SIG-M5 treated with dmso at 0.1 percent for 504 hours (cell line): ENCODE measurements at regions not wholly inside any gene's neighbourhood (a gene's known extent, or its start where the extent isn't known, plus 50 kb on each side); places are given as distances from the start of the nearest gene placed in this dataset.

Experiments
- DNase-seq: peaks from one replicate; lab custom pipeline; 2025; ENCODE audit not compliant: unreplicated experiment; lab: John Stamatoyannopoulos, UW

DNA sequence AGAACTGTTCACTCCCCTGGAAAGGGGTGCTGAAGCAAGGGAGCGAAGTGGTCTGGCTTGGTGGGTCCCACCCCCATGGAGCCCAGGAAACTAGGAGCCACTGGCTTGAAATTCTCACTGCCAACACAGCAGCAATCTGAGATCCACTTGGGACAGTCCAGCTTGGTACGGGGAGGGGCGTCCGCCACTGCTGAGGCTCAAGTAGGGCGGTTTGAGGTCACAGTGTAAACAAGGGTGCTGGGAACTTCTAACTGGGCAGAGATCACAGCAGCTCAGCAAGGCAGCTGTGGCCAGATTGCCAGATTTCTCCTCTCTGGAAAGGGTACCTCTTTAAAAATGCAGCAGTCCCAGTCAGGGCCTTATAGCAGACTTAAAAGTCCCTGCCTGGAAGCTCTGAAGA is 53.9 kb upstream of the GALNTL6 start:
- DNase-seq, result no peak

DNA sequence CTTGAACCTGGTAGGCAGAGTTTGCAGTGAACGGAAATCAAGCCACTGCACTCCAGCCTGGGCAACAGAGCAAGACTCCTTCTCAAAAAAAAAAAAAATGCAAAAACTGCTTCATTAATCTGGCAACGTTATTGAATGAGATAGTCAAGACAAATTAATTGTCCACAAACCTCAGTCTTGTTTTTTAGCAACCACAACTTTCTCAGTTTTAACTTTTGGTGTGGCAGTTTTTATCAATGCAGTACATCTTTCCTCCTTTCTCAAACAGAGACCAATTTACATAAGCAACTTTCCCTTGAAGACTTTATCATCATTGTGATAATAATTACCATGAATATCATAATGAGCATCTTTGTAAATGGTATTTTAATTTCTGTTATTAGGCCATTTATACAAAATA is 61.7 kb upstream of the GALNTL6 start:
- DNase-seq, result no peak

GRCh38 chr4:171746418-171746817 is 66.8 kb upstream of the GALNTL6 start:
- no peak for DNase-seq

DNA sequence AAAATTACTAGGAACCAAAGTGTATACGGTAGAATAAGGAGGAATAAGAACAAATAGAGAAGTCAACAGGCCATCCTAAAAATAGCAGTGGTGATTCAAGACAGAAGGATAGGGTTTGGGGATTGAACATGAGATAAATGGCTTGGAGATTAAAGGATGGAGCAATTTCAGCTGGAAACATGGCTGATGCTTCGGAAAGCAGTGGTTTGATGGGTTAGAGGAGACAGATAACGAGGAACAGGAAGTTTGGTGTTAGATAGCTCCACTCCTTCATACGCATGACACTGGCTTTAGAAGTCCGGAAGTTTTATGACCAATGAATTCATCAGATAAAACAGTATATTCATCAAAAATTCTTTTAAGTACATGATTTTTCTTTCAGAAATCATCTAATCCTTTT is 70.8 kb upstream of the GALNTL6 start:
- DNase-seq, result no peak

DNA sequence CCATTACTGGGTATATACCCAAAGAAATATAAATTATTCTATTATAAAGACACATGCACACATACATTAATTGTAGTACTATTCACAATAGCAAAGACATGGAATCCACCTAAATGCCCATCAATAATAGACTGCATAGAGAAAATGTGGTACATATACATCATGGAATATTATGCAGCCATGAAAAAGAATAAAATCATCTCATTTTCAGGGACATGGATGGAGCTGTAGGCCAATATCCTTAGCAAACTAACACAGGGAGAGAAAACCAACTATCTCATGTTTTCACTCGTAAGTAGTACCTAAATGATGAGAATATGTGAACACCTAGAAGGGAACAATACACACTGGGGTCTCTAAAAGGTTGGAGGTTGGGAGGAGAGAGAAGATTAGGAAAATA is 86.0 kb upstream of the GALNTL6 start:
- no peak for DNase-seq

DNA sequence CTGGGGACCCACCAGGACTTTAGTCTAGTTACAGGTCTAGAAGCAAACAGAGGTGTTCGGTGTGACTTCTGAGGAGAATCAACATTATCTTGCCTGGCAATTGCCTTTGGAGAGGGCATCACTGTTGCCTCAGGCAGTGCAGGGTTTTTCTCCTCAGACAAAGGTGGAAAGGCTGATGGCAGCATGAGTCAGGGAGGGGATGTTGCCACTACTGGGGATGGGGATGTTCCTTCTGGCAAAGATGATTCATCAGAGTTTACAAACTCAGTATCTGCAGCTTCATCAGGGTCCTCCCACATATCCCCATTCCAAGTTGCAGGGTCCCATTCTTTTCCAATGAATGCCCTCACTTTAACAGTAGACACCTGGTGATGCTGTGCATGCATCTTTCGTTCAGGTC is 91.3 kb upstream of the GALNTL6 start:
- DNase-seq, result no peak

- no peak for DNase-seq
Observed at GRCh38 chr4:171719691-171720090, 93.5 kb upstream of the GALNTL6 start.

DNA sequence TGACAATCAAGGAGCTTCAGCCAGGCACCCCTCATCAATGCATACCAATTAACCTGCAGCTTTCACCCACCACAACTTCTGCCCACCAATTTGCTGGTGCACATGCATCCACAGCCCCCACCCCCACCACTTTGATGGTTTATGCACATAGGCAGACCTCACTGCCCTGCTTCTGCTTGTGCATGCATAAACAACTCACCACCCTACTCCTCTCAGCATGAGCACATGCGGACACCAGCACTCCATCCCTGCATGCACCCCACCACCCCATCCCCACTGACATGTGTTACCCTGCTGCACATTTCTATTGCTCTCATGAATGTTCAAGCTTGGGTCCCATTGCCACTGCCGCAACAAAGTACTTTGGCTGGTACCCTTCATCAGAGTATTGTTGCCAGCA is 94.5 kb upstream of the GALNTL6 start:
- DNase-seq, result no peak

DNA sequence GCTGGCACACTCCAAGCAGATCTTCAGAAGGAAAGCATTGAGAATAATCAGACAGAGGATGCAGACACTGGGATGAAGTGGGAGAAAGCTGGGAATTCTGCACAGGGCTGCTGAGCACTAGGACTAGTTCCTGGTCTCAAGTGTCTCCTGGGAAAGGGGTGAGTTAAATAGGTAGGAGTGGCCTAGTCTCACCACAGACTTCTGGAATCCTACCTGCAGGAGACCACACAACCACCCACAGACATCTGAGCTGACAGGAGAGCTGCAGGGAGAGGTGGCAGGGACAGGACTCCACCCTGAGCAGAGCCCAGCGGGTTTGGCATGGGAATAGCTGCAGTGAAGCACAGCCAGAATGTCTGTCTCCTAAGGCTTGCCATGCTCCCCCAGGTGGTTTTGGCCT is 95.1 kb upstream of the GALNTL6 start:
- DNase-seq, result no peak

DNA sequence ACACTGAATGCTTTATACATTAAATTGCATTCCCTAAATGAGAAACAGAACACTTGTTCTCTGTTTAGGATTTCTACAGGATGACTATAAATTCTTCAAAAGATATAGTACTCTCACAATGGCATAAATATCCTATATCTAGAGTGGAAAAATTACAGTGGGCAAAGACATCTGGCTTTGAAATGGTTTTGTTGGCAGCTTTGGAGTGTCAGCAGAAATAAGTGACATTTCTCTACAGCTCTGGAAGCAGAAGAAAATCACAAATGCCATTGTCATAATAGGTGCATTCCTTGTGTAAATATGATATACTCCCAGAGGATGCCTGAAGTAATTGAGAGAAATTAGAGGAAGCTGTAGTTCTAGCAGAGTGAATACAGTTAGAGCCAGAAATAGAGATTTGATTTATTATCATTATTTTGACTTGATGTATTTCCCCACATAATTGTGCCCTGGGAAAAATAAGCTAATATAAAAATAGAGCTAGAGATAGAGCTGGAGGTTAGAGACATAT is 95.9 kb upstream of the GALNTL6 start:
- DNase-seq, result no peak

GRCh38 chr4:171715973-171716372 is 97.2 kb upstream of the GALNTL6 start:
- no peak for DNase-seq

- DNase-seq, result no peak
Observed at GRCh38 chr4:171714791-171715454, 98.3 kb upstream of the GALNTL6 start.

DNA sequence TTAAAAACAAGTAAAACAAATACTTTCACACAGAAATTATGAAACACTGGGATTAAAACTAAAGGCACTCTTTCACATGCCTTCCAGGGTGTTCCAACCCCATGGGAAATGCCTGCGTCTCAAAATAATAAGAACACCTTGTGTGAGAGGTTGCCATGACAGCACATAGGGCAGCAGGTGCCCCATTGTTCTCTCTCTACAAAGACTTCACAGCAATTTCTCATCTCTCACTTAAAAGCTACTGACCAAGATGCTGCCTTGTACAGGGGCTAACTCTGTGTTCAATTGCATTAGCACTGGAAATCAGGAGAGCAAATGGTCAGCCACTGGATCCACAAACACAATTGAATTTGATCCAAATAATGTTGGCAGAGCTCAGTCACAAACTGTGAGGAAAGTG is 102.5 kb upstream of the GALNTL6 start:
- DNase-seq, result no peak

GRCh38 chr4:171676555-171677215 is 136.5 kb upstream of the GALNTL6 start:
- no peak for DNase-seq

DNA sequence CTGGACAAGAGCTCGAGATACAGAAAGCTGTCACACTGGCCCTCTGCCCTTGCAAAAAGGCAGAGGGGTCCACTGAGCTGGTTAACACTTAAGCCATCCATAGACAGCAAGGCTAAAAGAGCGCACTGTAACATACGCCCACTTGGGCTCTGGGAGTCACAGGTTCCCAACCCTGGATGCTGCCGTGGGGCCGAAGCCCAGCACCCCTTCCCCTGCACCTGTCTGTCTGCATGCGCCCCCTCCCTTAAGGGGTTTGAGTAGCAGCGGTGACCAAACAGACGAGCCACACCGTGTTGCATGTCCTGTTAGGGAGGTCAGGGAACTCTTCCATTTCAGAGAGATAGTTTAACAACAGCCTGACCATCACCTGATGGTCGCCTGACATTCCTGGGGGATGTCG is 138.4 kb upstream of the GALNTL6 start:
- DNase-seq, result no peak

DNA sequence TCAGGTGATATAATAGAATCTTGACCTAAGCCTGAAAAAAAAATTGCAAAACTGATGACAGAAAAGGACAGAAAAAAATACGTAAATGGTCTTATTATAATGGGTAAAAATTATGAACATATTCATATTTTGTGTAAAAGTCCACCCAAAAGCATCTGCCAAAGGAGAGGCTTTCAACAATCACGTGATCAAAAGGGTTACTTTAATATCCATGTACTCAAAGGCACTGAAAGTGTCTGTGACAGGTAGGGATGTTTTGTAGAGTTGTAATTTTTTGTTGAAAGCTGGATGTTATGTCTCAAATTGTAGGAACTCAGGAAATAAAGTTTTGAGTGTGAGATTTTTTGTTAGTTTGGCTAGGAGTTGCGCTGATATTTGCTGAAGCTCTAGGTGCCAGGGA is 144.8 kb upstream of the GALNTL6 start:
- DNase-seq, result no peak

DNA sequence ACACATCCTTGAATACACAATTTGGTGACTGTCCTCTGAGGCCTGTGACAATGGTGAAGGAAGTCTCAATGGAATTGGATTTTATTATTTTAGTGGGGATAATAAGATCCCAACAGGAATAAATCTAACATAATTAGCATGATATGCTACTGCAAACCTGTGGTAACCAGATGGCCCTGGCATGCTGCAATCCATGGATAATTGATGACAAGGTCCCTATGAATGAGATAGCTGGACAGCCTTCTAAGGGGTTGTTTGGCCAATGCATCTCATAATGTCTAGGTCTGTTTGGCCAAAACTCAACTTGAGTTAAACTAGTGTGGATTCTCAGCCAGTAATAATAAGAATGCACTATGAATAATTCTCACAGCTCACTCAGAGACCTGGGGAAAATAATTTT is 145.3 kb upstream of the GALNTL6 start:
- no peak for DNase-seq

DNA sequence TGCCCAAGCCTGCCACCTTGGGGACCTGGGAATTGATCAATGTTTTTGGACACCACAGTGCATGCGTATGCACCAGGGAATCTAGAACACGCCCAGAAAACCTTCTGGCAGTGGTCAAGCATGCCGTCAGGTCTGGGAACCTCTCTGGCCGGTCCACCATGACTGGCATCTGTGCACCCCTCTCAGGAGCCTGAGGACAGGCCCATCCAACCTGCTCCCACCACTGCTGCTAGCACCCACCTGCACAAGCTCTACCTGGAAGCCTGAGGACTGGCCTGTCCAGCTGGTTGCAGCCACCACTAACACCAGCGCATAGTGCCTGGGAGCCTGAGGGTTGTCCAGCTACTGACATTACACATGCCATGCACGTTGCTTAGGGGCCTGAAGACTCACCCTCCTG is 162.1 kb upstream of the GALNTL6 start:
- no peak for DNase-seq

DNA sequence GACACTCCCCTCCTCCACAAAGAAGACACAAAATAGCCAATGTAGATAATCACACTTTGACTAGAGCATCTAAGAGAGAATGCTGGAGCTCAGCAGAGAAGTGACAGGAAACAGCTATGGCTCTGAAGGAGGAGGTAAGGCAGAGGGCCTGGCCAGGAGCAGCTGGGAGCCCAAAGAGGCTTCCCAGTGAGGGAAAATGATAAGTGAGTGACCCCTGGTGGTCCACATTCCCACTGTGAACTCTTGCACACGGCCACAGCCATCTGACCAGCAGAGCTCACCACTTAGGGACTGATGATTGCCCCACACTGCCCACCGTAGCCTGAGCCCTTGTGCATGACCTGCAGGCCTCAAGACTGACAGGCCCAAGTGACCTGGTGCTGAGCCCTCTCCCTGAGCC is 162.7 kb upstream of the GALNTL6 start:
- no peak for DNase-seq

GRCh38 chr4:171648926-171649325 is 164.3 kb upstream of the GALNTL6 start:
- DNase-seq, result no peak

- DNase-seq, result no peak
Observed at GRCh38 chr4:171646984-171647383, 166.2 kb upstream of the GALNTL6 start.

GRCh38 chr4:171644430-171645057 is 168.7 kb upstream of the GALNTL6 start:
- DNase-seq, result no peak
